ENCODE measurements at regions not wholly inside any gene's neighbourhood (a gene's known extent, or its start where the extent isn't known, plus 50 kb on each side); places are given as distances from the start of the nearest gene placed in this dataset.

- no peak for TF ChIP-seq POLR2A (IDR thresholded peaks at IDR 0.05; ENCODE audit: low read length)
- no peak for TF ChIP-seq GATA1 (IDR thresholded peaks at IDR 0.05; ENCODE audit: low read depth, low read length)
Measured at GRCh38 chr4:181529537-181529936, 713.7 kb upstream of the TENM3 start.

Data from erythroblast (primary cell).